Upper lobe of left lung (tissue), 6 donors: ENCODE measurements at regions not wholly inside any gene's neighbourhood (a gene's known extent, or its start where the extent isn't known, plus 50 kb on each side); places are given as distances from the start of the nearest gene placed in this dataset.

Experiments
- ATAC-seq, 2 donors: fragments of 200-7000 bp; cut with Tn5 transposase; one replicate each; pipeline ENCODE4 v1.9.1; 2022; ENCODE audit warnings: mild to moderate bottlenecking in 2 of 2, moderate library complexity in 2 of 2; ENCODE audit not compliant: low FRiP score in 2 of 2
- DNase-seq, 2 donors: peaks; one replicate each; pipeline ENCODE4 v3.0.0-alpha.2; 2019 to 2020
- H3K27ac ChIP-seq, 4 donors: fragments of 200-600 bp; sonication (generic); one replicate each; pipeline ENCODE4 v1.5.1; 2016 to 2019
- H3K27me3 ChIP-seq, 4 donors: fragments of 200-600 bp; sonication (generic); one replicate each; pipeline ENCODE4 v1.5.1; 2017 to 2019
- H3K36me3 ChIP-seq, 4 donors: fragments of 200-600 bp; sonication (generic); one replicate each; pipeline ENCODE4 v1.5.1; 2016 to 2019
- H3K4me1 ChIP-seq, 4 donors: fragments of 200-600 bp; sonication (generic); one replicate each; pipeline ENCODE4 v1.5.1; 2018 to 2019
- H3K4me3 ChIP-seq, 4 donors: fragments of 200-600 bp; sonication (generic); one replicate each; pipeline ENCODE4 v1.5.1; 2017 to 2019; ENCODE audit warnings: mild to moderate bottlenecking in 2 of 4, moderate library complexity in 1 of 4
- H3K9me3 ChIP-seq, 4 donors: fragments of 200-600 bp; sonication (generic); one replicate each; pipeline ENCODE4 v1.5.1; 2018 to 2019
- EP300 ChIP-seq, 4 donors: sonication (generic); formaldehyde crosslinking; IDR thresholded peaks; one replicate each; pipeline ENCODE4 v1.5.1; 2017; ENCODE audit warnings: antibody characterized with exemption in 4 of 4, control low read depth in 2 of 4
- POLR2A ChIP-seq, 4 donors: fragments of 450-650 bp; IDR thresholded peaks; one replicate each; pipeline ENCODE4 v1.5.1; 2016 to 2017; ENCODE audit warnings: antibody characterized with exemption in 4 of 4, mild to moderate bottlenecking in 2 of 4
- POLR2AphosphoS5 ChIP-seq, 2 donors: sonication (generic); formaldehyde crosslinking; IDR thresholded peaks; one replicate each; pipeline ENCODE4 v1.5.1; 2017; ENCODE audit warnings: antibody characterized with exemption in 2 of 2
- WGBS, 2 donors: methylation state at CpG; one replicate each; pipeline ENCODE4 v1.1.5; 2017 to 2018; 5-methylcytosine and 5-hydroxymethylcytosine counted together
- TF ChIP-seq, protein P1 (sequence below), 6 experiments: fragments of 450-650 bp in 4 of 6; fragments of 200-600 bp in 2 of 6; sonication (generic) in 2 of 6; IDR thresholded peaks; one replicate each; pipeline ENCODE4 v1.5.1; 2016 to 2019; ENCODE audit warnings: antibody characterized with exemption in 6 of 6
- donor health status: DM: no; HTN: no; CAD: no; lungs with moderate emphysema.
- donor health status: DM: no; HTN: yes; CAD: no; lungs with severe emphysema.

DNA sequence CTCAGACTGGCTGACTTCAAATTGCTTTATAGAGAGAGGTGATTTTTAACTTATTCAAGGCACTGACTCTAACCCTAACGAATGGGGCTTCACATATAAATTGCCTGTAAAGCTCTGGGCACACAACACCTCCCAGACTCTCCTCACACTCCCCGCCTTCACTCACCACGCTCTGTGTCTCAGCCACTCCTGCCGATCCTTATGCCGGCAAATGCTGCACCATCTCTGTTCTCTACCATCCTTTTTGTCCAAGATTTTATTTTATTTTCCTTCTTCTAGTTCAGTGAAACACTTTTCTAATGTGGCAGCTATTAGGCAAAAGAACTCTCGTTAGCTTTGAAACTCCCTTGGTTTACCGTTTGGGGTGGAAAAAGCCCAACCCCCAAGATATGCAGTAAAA, 446.1 kb upstream of the TMEM132C start:
- 83 to 87% methylated on average over 7 of the region's 7 CpGs for WGBS, 2 donors
- no peak for TF ChIP-seq EP300 (IDR thresholded peaks at IDR 0.05)
- no peak for TF ChIP-seq POLR2AphosphoS5 (IDR thresholded peaks at IDR 0.05)
- DNase-seq (no peak), ATAC-seq (no peak)
- no peaks in the 10 kb centered on the region for H3K27me3 ChIP-seq
- no peaks in the 10 kb centered on the region for H3K9me3 ChIP-seq
- no peaks in the 10 kb centered on the region for H3K4me1 ChIP-seq
- H3K36me3 ChIP-seq = no peaks in the 10 kb centered on the region
- H3K4me3 ChIP-seq = no peak overlapping the region
- H3K27ac ChIP-seq = no peak overlapping the region

DNA sequence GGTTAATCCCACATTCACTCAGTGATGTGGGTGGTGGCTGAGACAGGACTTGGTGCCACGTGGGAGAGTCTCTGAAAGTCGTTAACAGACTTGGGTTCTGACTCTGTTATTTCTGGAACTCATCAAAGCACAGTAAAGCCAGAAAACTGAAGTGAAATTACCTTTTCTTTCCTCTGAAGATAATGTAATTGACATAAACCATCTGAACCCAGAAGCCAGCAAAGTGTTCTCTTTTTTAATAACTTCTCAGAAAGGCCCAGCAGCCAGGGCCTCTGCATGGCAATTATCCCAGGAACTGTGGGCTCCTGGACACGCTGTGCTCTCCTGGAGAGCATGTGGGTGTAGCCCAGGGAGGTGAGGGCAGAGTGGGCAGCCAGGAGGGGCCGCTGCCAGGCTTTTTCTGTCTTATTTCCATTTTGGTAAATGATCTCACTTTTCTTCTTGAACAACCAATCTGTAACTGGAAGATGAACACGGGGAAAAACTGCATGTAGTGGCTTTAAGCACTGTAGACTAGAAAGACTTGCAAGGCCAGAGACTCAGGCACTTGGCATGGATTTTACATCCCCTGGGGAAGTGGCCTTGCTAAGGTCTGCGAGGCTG, 444.1 kb upstream of the TMEM132C start:
- Histone ChIP-seq H3K4me3 (no peak overlapping the region), H3K9me3 (no peaks in the 10 kb centered on the region), H3K4me1 (no peaks in the 10 kb centered on the region), H3K36me3 (no peaks in the 10 kb centered on the region), H3K27ac (no peak overlapping the region), H3K27me3 (no peaks in the 10 kb centered on the region)
- ATAC-seq (no peak), DNase-seq (no peak)
- WGBS, 2 donors = 56 to 63% methylated on average over 6 of the region's 6 CpGs
- TF ChIP-seq POLR2A (IDR thresholded peaks at IDR 0.05) = no peak
- no peak for TF ChIP-seq EP300 (IDR thresholded peaks at IDR 0.05)
- TF ChIP-seq, protein P1, sequence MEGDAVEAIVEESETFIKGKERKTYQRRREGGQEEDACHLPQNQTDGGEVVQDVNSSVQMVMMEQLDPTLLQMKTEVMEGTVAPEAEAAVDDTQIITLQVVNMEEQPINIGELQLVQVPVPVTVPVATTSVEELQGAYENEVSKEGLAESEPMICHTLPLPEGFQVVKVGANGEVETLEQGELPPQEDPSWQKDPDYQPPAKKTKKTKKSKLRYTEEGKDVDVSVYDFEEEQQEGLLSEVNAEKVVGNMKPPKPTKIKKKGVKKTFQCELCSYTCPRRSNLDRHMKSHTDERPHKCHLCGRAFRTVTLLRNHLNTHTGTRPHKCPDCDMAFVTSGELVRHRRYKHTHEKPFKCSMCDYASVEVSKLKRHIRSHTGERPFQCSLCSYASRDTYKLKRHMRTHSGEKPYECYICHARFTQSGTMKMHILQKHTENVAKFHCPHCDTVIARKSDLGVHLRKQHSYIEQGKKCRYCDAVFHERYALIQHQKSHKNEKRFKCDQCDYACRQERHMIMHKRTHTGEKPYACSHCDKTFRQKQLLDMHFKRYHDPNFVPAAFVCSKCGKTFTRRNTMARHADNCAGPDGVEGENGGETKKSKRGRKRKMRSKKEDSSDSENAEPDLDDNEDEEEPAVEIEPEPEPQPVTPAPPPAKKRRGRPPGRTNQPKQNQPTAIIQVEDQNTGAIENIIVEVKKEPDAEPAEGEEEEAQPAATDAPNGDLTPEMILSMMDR (IDR thresholded peaks at IDR 0.05) = no peak
- no peak for TF ChIP-seq POLR2AphosphoS5 (IDR thresholded peaks at IDR 0.05)

DNA sequence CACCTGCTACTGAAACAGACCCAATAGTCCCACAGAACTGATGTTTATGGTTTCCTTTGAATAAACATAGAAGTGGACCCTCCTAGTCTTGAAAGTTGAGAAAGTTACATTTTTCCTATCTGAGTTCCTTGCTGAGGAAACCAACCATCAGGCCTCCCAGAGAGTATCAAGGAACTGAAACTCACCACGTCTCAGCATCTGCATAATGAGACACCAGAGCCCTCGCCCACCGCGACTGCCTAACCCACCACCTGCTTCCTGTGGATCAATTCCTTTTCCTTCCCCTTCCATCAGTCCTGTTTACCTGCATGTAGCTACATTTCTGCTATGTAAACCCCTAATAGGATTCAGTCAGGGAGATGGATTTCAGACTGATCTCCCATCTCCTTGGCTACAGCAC, 443.2 kb upstream of the TMEM132C start:
- ATAC-seq (no peak), DNase-seq (no peak)
- Histone ChIP-seq H3K4me1 (no peaks in the 10 kb centered on the region), H3K27ac (no peak overlapping the region), H3K27me3 (no peaks in the 10 kb centered on the region), H3K4me3 (no peak overlapping the region), H3K9me3 (no peaks in the 10 kb centered on the region), H3K36me3 (no peaks in the 10 kb centered on the region)
- TF ChIP-seq, protein P1 (IDR thresholded peaks at IDR 0.05) = no peak
- TF ChIP-seq POLR2AphosphoS5 (IDR thresholded peaks at IDR 0.05) (no peak), EP300 (IDR thresholded peaks at IDR 0.05) (no peak), POLR2A (IDR thresholded peaks at IDR 0.05) (no peak)
- 39 to 54% methylated on average over 4 of the region's 4 CpGs for WGBS, 2 donors

DNA sequence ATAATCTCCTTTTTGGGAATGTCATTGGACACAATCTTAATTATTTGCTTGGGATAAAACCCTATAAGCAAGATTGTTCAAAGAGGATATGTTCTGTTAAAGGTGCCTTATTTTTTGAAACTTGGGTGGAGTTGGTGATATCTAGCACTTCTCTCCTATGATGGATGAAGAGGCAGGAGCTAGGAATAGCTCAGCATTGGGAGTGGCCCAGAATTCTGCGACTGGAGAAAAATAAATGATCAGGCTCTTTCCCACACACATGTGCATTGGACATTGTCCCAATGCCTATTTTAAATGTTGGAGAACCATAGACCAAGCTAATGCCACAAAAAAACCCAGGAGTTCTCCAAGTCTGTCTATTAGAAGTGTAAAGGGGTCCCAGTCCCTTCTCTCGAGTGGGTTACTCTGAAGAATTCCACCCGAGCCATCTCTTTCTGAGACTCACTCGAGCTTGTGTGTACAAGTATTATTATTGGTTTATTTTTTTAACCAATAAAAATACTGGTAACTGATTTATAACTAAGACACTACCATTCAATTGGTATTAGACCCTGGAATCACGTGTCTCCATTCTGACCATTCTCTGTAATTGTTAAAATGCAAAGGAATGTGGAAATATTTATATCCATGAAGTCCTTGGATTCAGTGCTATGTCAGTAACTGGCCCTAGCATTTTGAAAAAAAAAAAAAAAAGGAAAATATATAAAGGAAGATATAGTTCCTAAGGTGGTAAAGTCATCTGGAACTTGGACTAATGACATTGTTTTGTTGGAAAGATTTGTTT, 437.5 kb upstream of the TMEM132C start:
- no peak for ATAC-seq
- WGBS, 2 donors = 57 to 65% methylated on average over 5 of the region's 5 CpGs
- TF ChIP-seq POLR2AphosphoS5 (IDR thresholded peaks at IDR 0.05) = no peak
- TF ChIP-seq, protein P1 (IDR thresholded peaks at IDR 0.05) = no peak
- TF ChIP-seq POLR2A (IDR thresholded peaks at IDR 0.05) = no peak
- H3K36me3 ChIP-seq = no peaks in the 10 kb centered on the region
- H3K27me3 ChIP-seq = no peaks in the 10 kb centered on the region
- H3K4me3 ChIP-seq = no peak overlapping the region
- no peak for DNase-seq
- peaks cover 0 to 2% (median 0%) of the 10 kb centered on the region in 4 donors for H3K4me1 ChIP-seq
- H3K9me3 ChIP-seq = no peaks in the 10 kb centered on the region
- H3K27ac ChIP-seq = no peak overlapping the region

DNA sequence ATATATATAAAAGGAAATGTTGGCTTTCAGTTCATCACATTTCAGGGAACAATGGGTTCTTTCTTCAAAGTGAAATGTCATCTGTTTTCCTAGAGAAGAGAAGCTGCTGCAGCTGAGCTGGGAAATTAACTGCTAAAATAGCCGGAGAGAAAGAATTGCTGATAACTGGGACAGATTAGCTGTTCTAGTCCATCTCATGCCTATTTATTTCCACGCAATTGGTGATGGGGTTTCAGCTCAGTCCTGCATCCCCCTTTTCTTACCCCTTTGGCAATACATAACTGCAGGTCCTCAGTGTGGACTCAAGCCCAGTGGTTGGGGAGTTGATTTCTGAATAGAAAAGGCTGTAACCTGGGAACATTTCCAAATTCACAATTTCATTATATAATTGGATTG, 436.9 kb upstream of the TMEM132C start:
- Histone ChIP-seq H3K9me3 (no peaks in the 10 kb centered on the region), H3K4me1 (peaks cover 0 to 2% (median 0%) of the 10 kb centered on the region in 4 donors), H3K4me3 (no peak overlapping the region), H3K27me3 (no peaks in the 10 kb centered on the region), H3K27ac (no peak overlapping the region), H3K36me3 (no peaks in the 10 kb centered on the region)
- ATAC-seq (no peak), DNase-seq (no peak)
- TF ChIP-seq POLR2AphosphoS5 (IDR thresholded peaks at IDR 0.05) = no peak
- no peak for TF ChIP-seq POLR2A (IDR thresholded peaks at IDR 0.05)
- TF ChIP-seq, protein P1 (IDR thresholded peaks at IDR 0.05) = no peak
- TF ChIP-seq EP300 (IDR thresholded peaks at IDR 0.05) = no peak
- 44 to 60% methylated on average over 2 of the region's 2 CpGs for WGBS, 2 donors
